ENCODE measurements at regions not wholly inside any gene's neighbourhood (a gene's known extent, or its start where the extent isn't known, plus 50 kb on each side); places are given as distances from the start of the nearest gene placed in this dataset.
"Not testable (repeated sequence)": the region's sequence is repeated elsewhere in the genome, so short reads cannot be mapped to it uniquely, and the experiment has no call there.

GRCh38 chr6:132192631-132193030 is 208.6 kb downstream of the MOXD1 start:
- no peak overlapping the region for H3K4me3 Mint-ChIP-seq
- no peaks in the 10 kb centered on the region for H3K9me3 Mint-ChIP-seq
- no peak for TF ChIP-seq CTCF (IDR thresholded peaks at IDR 0.05)
- H3K4me1 Mint-ChIP-seq (ENCODE audit: low read depth), result peaks cover 40% of the 10 kb centered on the region
- no peaks in the 10 kb centered on the region for H3K36me3 Mint-ChIP-seq (ENCODE audit: low read depth)
- H3K27ac Mint-ChIP-seq, result no peak overlapping the region
- DNase-seq, result no peak
- no peaks in the 10 kb centered on the region for H3K27me3 Mint-ChIP-seq (ENCODE audit: insufficient read depth)

GRCh38 chr6:132190815-132191175 is 210.5 kb downstream of the MOXD1 start:
- H3K4me1 Mint-ChIP-seq (ENCODE audit: low read depth), result peaks cover 40% of the 10 kb centered on the region
- H3K27ac Mint-ChIP-seq, result peak overlapping the region; percentile 86
- H3K27me3 Mint-ChIP-seq (ENCODE audit: insufficient read depth), result no peaks in the 10 kb centered on the region
- peak; percentile 41 for DNase-seq
- H3K36me3 Mint-ChIP-seq (ENCODE audit: low read depth), result no peaks in the 10 kb centered on the region
- TF ChIP-seq CTCF (IDR thresholded peaks at IDR 0.05), result no peak
- H3K9me3 Mint-ChIP-seq, result no peaks in the 10 kb centered on the region
- H3K4me3 Mint-ChIP-seq, result peak overlapping the region; percentile 62

- TF ChIP-seq CTCF (IDR thresholded peaks at IDR 0.05), result no peak
- Mint-ChIP-seq H3K27me3 (ENCODE audit: insufficient read depth) (no peaks in the 10 kb centered on the region), H3K36me3 (ENCODE audit: low read depth) (no peaks in the 10 kb centered on the region), H3K27ac (peak overlapping the region; percentile 86), H3K9me3 (no peaks in the 10 kb centered on the region), H3K4me1 (ENCODE audit: low read depth) (peaks cover 40% of the 10 kb centered on the region), H3K4me3 (peak overlapping the region; percentile 62)
- peak; percentile 62 for DNase-seq
These were observed 211.0 kb downstream of the MOXD1 start for GRCh38 chr6:132190097-132190814.

- TF ChIP-seq CTCF (IDR thresholded peaks at IDR 0.05), result no peak; the same call in 1 of the 2 replicates
- Mint-ChIP-seq H3K27me3 (ENCODE audit: insufficient read depth) (no peaks in the 10 kb centered on the region), H3K4me3 (peak overlapping the region; percentile 41), H3K36me3 (ENCODE audit: low read depth) (peaks cover 14% of the 10 kb centered on the region), H3K27ac (peak overlapping the region; percentile 78), H3K4me1 (ENCODE audit: low read depth) (peaks cover 40% of the 10 kb centered on the region), H3K9me3 (peaks cover 5% of the 10 kb centered on the region; the same call in 1 of the 2 replicates)
- peak; percentile 51 for DNase-seq
These were observed 212.6 kb downstream of the MOXD1 start for GRCh38 chr6:132188556-132189264.

GRCh38 chr6:132187816-132188215 is 213.5 kb downstream of the MOXD1 start:
- H3K4me1 Mint-ChIP-seq (ENCODE audit: low read depth), result peaks cover 40% of the 10 kb centered on the region
- no peaks in the 10 kb centered on the region for H3K27me3 Mint-ChIP-seq (ENCODE audit: insufficient read depth)
- peaks cover 18% of the 10 kb centered on the region for H3K36me3 Mint-ChIP-seq (ENCODE audit: low read depth)
- no peak for TF ChIP-seq CTCF (IDR thresholded peaks at IDR 0.05)
- H3K4me3 Mint-ChIP-seq, result no peak overlapping the region
- DNase-seq, result no peak
- peaks cover 5% of the 10 kb centered on the region; the same call in 1 of the 2 replicates for H3K9me3 Mint-ChIP-seq
- H3K27ac Mint-ChIP-seq, result no peak overlapping the region

GRCh38 chr6:132184966-132185365 is 216.3 kb downstream of the MOXD1 start:
- Mint-ChIP-seq H3K4me1 (ENCODE audit: low read depth) (peaks cover 16% of the 10 kb centered on the region), H3K36me3 (ENCODE audit: low read depth) (peaks cover 27% of the 10 kb centered on the region), H3K9me3 (peaks cover 13% of the 10 kb centered on the region)
- not testable (repeated sequence) for DNase-seq; H3K27ac Mint-ChIP-seq; H3K27me3 Mint-ChIP-seq (ENCODE audit: insufficient read depth); H3K4me3 Mint-ChIP-seq

Data from HFFc6 (cell line).